ENCODE measurements at regions not wholly inside any gene's neighbourhood (a gene's known extent, or its start where the extent isn't known, plus 50 kb on each side); places are given as distances from the start of the nearest gene placed in this dataset.

GRCh38 chr2:136238286-136239078 is 120.5 kb upstream of the CXCR4 start:
- no peak for TF ChIP-seq CTCF (IDR thresholded peaks at IDR 0.05)
- TF ChIP-seq POLR2AphosphoS5 (IDR thresholded peaks at IDR 0.05; ENCODE audit: low read depth, low read length) = no peak
- no peak for TF ChIP-seq REST (IDR thresholded peaks at IDR 0.05; ENCODE audit: insufficient read depth in 1 of 2, low read depth in 2 of 2, low read length in 1 of 2)
- no peak for TF ChIP-seq TCF7L2 (IDR thresholded peaks at IDR 0.05; ENCODE audit: low read depth, low read length)
